Loucy (cell line): ENCODE measurements at regions not wholly inside any gene's neighbourhood (a gene's known extent, or its start where the extent isn't known, plus 50 kb on each side); places are given as distances from the start of the nearest gene placed in this dataset.

ENCODE experiments used
- H2AFZ ChIP-seq: fragments of 200-600 bp; sonication (generic); 2 replicates; pipeline ENCODE4 v1.6.0; 2016; ENCODE audit warnings: antibody characterized with exemption, mild to moderate bottlenecking, low read length, moderate library complexity
- H3F3A ChIP-seq: fragments of 200-600 bp; 2 replicates; pipeline ENCODE4 v1.6.0; 2016; ENCODE audit warnings: antibody characterized with exemption, low read depth, mild to moderate bottlenecking
- H3K27me3 ChIP-seq: fragments of 200-600 bp; sonication (generic); 2 replicates; pipeline ENCODE4 v1.6.1; 2014; ENCODE audit warnings: low read length, mild to moderate bottlenecking; ENCODE audit not compliant: insufficient read depth, poor library complexity, severe bottlenecking
- H3K36me3 ChIP-seq: fragments of 200-600 bp; sonication (generic); 2 replicates; pipeline ENCODE4 v1.6.1; 2016; ENCODE audit warnings: low read length; ENCODE audit not compliant: insufficient read depth
- H3K4me1 ChIP-seq: fragments of 200-600 bp; sonication (generic); 2 replicates; pipeline ENCODE4 v1.5.1; 2014; ENCODE audit warnings: low read length, mild to moderate bottlenecking; ENCODE audit not compliant: insufficient read depth, poor library complexity, severe bottlenecking
- H3K4me2 ChIP-seq: fragments of 200-600 bp; sonication (generic); 2 replicates; pipeline ENCODE4 v1.6.0; 2014; ENCODE audit warnings: antibody characterized with exemption, low read length, low read depth, mild to moderate bottlenecking; ENCODE audit not compliant: poor library complexity, severe bottlenecking
- H3K4me3 ChIP-seq: fragments of 200-600 bp; sonication (generic); 2 replicates; pipeline ENCODE4 v1.5.1; 2014; ENCODE audit warnings: low read length, mild to moderate bottlenecking, mixed read lengths; ENCODE audit not compliant: poor library complexity, severe bottlenecking
- H3K79me2 ChIP-seq: fragments of 200-600 bp; sonication (generic); 2 replicates; pipeline ENCODE4 v1.6.1; 2014; ENCODE audit warnings: low read length; ENCODE audit not compliant: insufficient read depth
- H3K9ac ChIP-seq: fragments of 200-600 bp; sonication (generic); 2 replicates; pipeline ENCODE4 v1.6.0; 2014; ENCODE audit warnings: mild to moderate bottlenecking, low read depth, low read length, moderate library complexity; ENCODE audit not compliant: poor library complexity, severe bottlenecking
- H3K9me2 ChIP-seq: fragments of 200-600 bp; sonication (generic); replicated peaks from 2 replicates; pipeline ENCODE4 v1.6.1; 2016; ENCODE audit warnings: low read depth, low read length, mixed read lengths
- H3K9me3 ChIP-seq: fragments of 200-600 bp; sonication (generic); 2 replicates; pipeline ENCODE4 v1.6.1; 2014; ENCODE audit warnings: mild to moderate bottlenecking, antibody characterized with exemption, low read length, low read depth; ENCODE audit not compliant: insufficient read depth
- H4K20me1 ChIP-seq: fragments of 200-600 bp; sonication (generic); 2 replicates; pipeline ENCODE4 v1.6.0; 2014; ENCODE audit warnings: antibody characterized with exemption, low read length, mild to moderate bottlenecking; ENCODE audit not compliant: insufficient read depth, poor library complexity, severe bottlenecking
- EZH2phosphoT487 ChIP-seq: fragments of 200-600 bp; IDR thresholded peaks from 2 replicates; pipeline ENCODE4 v1.6.1; 2018; ENCODE audit warnings: antibody characterized with exemption, mild to moderate bottlenecking, moderate library complexity, borderline replicate concordance
- TF ChIP-seq, protein P1 (sequence below): fragments of 200-600 bp; sonication (generic); conservative IDR thresholded peaks from 2 replicates; pipeline ENCODE4 v1.5.1; 2014; ENCODE audit warnings: mild to moderate bottlenecking, antibody characterized with exemption, low read length

DNA sequence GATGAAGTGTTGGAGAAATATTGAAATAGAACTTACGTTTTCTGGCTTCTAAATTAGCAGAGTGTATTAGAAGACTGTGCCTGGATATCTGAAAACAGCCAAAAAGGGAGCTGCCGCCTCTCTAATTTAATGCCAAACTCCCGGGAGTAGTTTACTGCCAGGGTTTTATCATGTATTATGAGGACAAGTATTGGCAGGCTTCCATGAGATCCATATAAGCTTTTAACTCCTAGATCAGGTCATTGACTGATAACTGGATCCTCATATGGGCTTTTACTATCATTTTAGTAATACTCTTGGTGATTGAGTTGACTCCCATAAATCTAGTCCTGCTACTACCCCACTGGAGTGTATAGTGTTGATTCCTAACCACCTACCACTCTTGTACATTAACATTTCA is 178.4 kb upstream of the CXADR start:
- Histone ChIP-seq H4K20me1 (no peaks in the 10 kb centered on the region), H3K36me3 (no peaks in the 10 kb centered on the region), H3K79me2 (no peaks in the 10 kb centered on the region), H2AFZ (no peak overlapping the region), H3K4me3 (no peak overlapping the region), H3K4me2 (no peak overlapping the region), H3K27me3 (no peaks in the 10 kb centered on the region), H3K9ac (no peak overlapping the region), H3K9me2 (no peaks in the 10 kb centered on the region), H3F3A (no peaks in the 10 kb centered on the region), H3K4me1 (no peaks in the 10 kb centered on the region), H3K9me3 (no peaks in the 10 kb centered on the region)
- no peak for TF ChIP-seq EZH2phosphoT487
- TF ChIP-seq, protein P1, sequence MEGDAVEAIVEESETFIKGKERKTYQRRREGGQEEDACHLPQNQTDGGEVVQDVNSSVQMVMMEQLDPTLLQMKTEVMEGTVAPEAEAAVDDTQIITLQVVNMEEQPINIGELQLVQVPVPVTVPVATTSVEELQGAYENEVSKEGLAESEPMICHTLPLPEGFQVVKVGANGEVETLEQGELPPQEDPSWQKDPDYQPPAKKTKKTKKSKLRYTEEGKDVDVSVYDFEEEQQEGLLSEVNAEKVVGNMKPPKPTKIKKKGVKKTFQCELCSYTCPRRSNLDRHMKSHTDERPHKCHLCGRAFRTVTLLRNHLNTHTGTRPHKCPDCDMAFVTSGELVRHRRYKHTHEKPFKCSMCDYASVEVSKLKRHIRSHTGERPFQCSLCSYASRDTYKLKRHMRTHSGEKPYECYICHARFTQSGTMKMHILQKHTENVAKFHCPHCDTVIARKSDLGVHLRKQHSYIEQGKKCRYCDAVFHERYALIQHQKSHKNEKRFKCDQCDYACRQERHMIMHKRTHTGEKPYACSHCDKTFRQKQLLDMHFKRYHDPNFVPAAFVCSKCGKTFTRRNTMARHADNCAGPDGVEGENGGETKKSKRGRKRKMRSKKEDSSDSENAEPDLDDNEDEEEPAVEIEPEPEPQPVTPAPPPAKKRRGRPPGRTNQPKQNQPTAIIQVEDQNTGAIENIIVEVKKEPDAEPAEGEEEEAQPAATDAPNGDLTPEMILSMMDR: no peak

DNA sequence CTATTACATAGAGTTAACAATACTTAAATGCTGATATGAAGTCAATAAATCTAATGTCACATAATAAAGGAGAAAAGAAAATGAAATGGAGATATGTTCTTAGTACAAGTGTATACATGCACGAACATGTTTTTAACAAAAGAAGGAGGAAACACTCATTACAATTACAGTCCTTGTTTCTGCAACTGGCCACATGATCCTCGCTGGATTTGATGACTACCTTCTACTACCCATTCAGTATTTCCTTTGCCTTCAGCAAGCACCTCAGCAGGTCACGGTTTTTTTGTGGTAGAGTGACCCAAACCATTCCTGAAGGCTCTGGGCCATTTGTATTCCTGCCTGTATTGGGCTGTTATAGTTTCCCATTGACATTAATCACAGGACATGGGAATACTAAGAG is 172.8 kb upstream of the CXADR start:
- Histone ChIP-seq H3K4me1 (no peaks in the 10 kb centered on the region), H3K79me2 (no peaks in the 10 kb centered on the region), H2AFZ (no peak overlapping the region), H3K9me3 (no peaks in the 10 kb centered on the region), H3K27me3 (no peaks in the 10 kb centered on the region), H3K9ac (no peak overlapping the region), H3K36me3 (no peaks in the 10 kb centered on the region), H3K4me2 (no peak overlapping the region), H3K4me3 (no peak overlapping the region), H4K20me1 (no peaks in the 10 kb centered on the region), H3K9me2 (no peaks in the 10 kb centered on the region), H3F3A (no peaks in the 10 kb centered on the region)
- no peak for TF ChIP-seq EZH2phosphoT487
- TF ChIP-seq, protein P1: no peak

DNA sequence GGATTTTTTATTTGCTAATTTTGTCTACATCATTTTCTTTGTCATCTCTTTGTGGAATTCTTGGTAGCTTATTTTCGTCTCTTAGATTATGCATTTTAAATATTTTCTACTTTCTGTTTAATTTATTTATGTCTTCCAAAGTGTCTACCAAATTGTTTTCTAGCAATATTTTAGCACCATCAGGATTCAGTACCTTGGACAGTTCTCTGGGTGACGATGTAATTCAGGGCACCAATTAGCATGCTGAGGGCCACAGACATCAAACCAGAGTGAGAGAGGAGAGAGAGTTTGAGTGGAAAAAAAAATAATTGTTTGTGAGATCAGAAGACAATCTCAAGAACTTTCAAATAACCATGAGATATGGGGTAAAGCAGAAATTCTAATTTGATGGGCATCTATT is 169.8 kb upstream of the CXADR start:
- no peak overlapping the region for H3K9ac ChIP-seq
- H3K4me2 ChIP-seq: no peak overlapping the region
- H3K27me3 ChIP-seq: no peaks in the 10 kb centered on the region
- no peaks in the 10 kb centered on the region for H3K36me3 ChIP-seq
- H3K9me3 ChIP-seq: no peaks in the 10 kb centered on the region
- no peak overlapping the region for H2AFZ ChIP-seq
- no peak overlapping the region for H3K4me3 ChIP-seq
- no peaks in the 10 kb centered on the region for H3K4me1 ChIP-seq
- H3K79me2 ChIP-seq: no peaks in the 10 kb centered on the region
- no peaks in the 10 kb centered on the region for H3K9me2 ChIP-seq
- H4K20me1 ChIP-seq: no peaks in the 10 kb centered on the region
- H3F3A ChIP-seq: no peaks in the 10 kb centered on the region
- TF ChIP-seq, protein P1: no peak
- no peak for TF ChIP-seq EZH2phosphoT487
